Medulla oblongata (tissue), 1 donor: ENCODE measurements at regions not wholly inside any gene's neighbourhood (a gene's known extent, or its start where the extent isn't known, plus 50 kb on each side); places are given as distances from the start of the nearest gene placed in this dataset.
"Not testable (repeated sequence)": the region's sequence is repeated elsewhere in the genome, so short reads cannot be mapped to it uniquely, and the experiment has no call there.

Experiments used
- DNase-seq: peaks from one replicate; pipeline ENCODE4 v3.0.0-alpha.2; 2015; ENCODE audit errors: extremely low spot score

DNA sequence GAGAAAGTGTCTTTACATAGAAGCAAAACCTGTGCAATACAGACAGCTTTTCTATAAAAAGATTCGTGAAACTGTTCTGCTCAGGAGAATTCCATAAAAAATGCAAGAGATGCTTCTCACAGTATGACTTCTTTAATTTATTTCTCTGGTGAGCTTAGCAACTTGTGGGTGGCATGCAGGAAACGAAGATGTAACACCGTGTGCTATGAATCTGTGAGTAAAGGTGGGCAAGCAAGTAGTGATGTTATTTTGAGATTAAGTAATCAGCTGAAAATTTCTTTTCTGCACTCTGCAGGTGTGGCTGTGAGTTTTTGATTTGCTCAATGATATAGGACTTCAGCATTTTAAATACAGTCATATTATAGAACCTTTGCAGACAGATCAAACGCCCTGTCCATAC is 656.8 kb upstream of the NCAM2 start:
- no peak for DNase-seq

GRCh38 chr21:20343186-20343585 is 655.0 kb upstream of the NCAM2 start:
- DNase-seq: no peak

DNA sequence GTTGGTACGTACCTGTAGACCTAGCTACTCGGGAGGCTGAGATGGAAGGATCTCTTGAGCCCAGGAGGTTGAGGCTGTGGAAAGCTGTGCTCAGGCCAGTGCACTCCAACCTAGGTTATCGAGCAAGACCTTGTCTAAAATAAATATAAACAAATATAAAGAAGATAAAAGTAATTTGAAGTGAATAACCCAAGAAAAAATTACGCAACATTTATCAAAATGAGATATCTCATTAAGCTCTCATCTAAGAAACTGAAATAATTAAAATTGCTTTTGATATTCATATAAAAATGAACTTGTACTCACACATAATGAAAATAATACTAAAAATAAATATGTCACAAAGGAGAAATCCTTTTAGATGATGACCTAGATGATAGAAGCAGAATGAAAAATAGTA is 647.1 kb upstream of the NCAM2 start:
- DNase-seq: no peak

DNA sequence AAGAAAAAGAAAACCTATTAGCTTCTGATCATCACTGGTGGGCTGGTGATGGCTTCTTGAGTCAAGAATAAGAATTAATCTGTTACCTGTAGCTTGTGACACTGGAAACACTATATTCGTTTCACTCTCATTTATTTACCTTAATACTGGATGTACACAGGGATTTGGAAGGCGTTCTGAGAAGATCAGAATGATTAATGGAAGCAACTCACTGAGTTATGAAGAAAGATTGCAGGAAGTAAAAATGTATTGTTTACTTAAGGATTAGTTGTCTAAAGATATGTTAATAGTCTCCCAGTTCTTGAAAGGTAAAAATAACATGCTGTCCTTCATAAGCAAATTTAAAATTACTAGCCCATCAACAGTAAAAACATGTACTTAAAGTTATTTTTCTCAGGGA is 644.9 kb upstream of the NCAM2 start:
- DNase-seq: no peak

- no peak for DNase-seq
Measured at GRCh38 chr21:20373031-20373430, 625.2 kb upstream of the NCAM2 start.

DNA sequence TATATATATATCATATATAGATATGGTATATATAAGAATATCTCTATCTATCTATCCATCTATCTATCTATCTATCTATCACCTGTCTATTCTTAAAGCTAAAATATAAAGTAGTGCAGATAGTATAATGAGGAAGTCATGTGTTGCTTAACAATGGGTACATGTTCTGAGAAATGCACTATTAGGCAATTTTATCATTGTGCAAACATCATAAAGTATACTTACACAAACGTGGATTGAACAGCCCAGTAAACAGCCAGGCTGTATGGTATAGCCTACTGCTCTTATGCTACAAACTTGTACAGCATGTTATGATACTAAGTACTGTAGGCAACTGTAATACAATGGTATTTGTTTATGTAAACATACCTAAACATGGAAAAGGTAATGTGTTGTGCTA is 621.0 kb upstream of the NCAM2 start:
- no peak for DNase-seq

DNA sequence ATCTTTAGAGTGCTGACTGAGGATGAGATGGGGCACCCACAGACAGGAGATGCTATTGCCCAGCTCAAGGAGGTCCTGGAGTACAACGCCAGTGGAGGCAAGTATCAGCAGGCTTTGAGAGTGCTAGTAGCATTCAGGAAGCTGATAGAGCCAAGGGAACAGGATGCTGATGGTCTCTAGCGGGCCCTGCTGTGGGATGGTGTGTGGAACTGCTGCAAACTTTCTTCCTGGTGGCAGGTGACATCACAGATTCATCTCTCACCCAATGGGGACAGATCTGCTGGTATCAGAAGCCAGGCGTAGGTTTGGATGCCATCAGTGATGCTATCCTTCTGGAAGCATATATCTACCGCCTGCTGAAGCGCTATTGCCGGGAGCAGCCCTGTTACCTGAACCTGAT is 609.8 kb upstream of the NCAM2 start:
- no peak for DNase-seq

DNA sequence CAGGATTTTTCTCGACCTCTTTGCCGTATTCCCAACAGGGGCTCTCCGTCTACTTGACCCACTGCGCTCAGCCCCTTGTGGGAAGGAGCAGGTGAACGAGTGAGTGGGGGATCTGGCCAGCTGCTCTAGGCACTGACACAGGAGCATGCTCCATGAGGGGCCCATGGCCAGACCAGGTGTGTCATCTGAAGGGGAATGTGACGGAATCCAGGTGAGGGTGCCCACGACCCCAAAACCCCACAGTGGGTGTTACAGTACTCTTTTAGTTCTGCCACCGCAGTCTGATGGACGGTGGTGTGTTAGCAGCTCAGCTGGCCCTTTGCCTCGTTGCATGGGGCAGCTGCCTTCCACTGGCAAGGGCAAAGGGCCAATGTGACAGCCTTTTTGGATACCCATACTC is 601.4 kb upstream of the NCAM2 start:
- no peak for DNase-seq

- no peak for DNase-seq
Measured at GRCh38 chr21:20404915-20405314, 593.3 kb upstream of the NCAM2 start.

GRCh38 chr21:20418353-20418752 is 579.9 kb upstream of the NCAM2 start:
- no peak for DNase-seq

DNA sequence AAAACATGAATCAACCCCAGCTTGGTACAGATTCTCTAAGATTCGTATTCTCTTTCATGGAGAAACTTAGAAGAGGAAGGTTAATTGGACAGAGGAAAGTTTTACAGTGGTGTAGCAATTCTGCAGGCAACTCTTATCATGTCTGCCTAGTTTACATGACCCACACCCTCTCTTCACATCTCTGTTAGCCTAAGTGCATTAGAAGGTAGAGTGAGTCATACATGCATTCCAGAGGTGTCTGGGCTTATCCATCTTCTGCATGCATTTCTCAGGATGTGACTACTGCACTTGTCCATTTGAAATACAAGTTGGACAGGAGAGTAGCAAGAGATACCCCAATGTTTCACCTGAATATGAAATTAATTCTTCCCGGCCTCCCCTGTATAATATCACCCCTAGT is 578.4 kb upstream of the NCAM2 start:
- no peak for DNase-seq

DNA sequence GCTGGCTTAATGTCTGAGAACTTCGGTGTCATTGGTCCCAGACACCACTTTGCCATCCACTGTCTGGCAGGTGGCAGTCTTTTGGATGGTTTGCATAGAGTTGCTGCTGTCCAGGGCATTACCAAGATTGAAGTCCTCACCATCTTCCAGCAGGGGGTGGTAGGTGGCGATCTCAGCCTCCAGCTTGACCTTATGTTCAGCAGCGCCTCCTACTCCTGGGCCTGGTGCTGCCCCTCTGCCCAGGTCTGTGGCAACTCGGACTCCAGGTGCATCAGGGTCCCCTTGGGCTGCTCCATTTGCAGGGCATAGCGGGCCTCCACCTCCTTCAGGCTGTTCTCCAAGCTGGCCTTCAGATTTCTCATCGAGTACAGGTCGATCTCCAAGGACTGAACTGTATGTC is 573.3 kb upstream of the NCAM2 start:
- DNase-seq: no peak

DNA sequence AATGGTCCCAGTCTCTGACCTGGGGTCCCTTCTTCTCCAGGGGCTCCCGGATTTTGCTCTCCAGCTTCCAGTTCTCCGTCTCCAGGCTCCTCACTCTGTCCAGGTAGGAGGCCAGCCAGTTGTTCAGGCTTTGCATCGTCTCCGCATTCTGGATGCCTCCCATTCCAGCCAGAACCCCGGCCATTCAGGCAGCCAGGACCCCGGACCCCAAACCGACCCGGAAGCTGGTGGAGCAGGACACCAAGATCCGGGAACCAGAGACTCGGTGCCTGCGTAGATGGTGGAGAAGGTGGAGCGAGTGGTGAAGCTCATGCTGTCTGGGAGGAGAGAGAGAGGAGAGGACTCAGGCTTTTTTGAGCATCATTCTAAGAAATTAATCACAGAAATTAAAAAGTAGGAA is 572.4 kb upstream of the NCAM2 start:
- DNase-seq: no peak

GRCh38 chr21:20440338-20440737 is 557.9 kb upstream of the NCAM2 start:
- DNase-seq: no peak

- DNase-seq: no peak
Measured at GRCh38 chr21:20443558-20444155, 554.6 kb upstream of the NCAM2 start.

GRCh38 chr21:20445971-20446370 is 552.2 kb upstream of the NCAM2 start:
- DNase-seq: no peak

- DNase-seq: no peak
Measured at GRCh38 chr21:20451046-20451445, 547.2 kb upstream of the NCAM2 start.

- DNase-seq: no peak
Measured at GRCh38 chr21:20452935-20453334, 545.3 kb upstream of the NCAM2 start.

DNA sequence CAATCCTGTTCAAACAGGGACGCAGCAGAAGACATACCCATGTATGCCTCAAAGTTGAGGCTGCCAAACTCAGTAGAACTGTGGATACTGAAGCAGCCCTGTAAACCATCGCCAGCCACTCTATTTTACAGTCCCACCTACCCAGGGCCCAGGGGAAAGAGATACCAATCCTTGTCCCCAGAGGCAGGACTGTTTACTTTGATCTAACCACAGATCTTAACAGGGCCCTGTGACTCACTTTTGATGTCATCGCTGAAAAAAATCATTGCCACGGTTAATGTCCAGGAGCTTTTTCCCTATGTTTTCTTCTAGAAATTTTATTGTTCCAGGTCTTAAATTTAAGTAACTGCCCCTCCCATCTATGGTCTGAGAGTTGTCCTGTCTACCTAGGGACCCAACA is 538.4 kb upstream of the NCAM2 start:
- DNase-seq: no peak

- DNase-seq: no peak
Measured at GRCh38 chr21:20463362-20463761, 534.8 kb upstream of the NCAM2 start.

GRCh38 chr21:20469361-20469760 is 528.8 kb upstream of the NCAM2 start:
- DNase-seq: no peak

DNA sequence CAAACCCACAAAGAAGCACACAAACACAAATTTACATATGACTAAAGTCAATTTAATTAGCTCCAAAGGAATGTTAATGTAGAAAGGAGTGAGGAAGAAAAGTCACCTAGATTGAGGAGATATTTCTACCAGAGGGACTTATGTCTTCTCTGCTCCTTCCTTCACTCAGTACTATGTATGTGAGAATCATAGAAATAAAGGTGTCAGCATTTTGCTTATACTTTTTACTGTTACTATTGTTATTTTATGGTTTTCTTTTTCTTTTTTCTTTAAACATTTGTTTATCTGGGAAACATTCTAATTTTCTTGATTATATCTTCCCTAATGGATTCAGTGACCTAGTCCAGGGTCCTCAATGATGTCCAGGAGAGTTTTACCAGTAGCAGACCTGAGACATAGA is 511.9 kb upstream of the NCAM2 start:
- no peak for DNase-seq

GRCh38 chr21:20502915-20503314 is 495.3 kb upstream of the NCAM2 start:
- not testable (repeated sequence) for DNase-seq

DNA sequence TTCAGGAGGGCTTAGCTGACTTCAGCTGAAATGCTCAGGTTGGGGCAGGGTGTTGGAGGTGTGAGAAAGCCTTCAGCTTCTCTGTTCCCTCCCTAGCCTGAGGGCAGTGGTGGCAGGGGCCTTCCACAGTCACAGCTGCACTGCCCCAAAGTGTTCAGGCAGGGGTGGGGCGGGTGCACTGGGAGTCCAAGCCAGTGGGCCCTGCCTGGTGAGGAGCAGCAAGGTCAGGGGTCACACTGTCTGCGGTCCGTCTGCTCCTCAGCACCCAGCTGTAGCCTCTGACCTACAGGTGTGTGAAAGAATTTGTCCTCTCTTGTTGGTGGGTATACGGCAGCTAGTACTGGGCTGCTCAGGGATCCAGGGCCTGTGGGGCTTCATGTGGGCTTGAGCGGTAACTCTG is 490.4 kb upstream of the NCAM2 start:
- no peak for DNase-seq
